ENCODE measurements at regions not wholly inside any gene's neighbourhood (a gene's known extent, or its start where the extent isn't known, plus 50 kb on each side); places are given as distances from the start of the nearest gene placed in this dataset.

- TF ChIP-seq, protein P1, sequence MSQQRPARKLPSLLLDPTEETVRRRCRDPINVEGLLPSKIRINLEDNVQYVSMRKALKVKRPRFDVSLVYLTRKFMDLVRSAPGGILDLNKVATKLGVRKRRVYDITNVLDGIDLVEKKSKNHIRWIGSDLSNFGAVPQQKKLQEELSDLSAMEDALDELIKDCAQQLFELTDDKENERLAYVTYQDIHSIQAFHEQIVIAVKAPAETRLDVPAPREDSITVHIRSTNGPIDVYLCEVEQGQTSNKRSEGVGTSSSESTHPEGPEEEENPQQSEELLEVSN (IDR thresholded peaks at IDR 0.05; ENCODE audit: borderline replicate concordance, low read depth): no peak
- no peak for TF ChIP-seq CEBPB (IDR thresholded peaks at IDR 0.05)
- no peak for TF ChIP-seq CHD2 (IDR thresholded peaks at IDR 0.05; ENCODE audit: low read length, partially characterized antibody)
These were observed 73.3 kb upstream of the FAR1 start (continued) for GRCh38 chr11:13595166-13595565.

DNA sequence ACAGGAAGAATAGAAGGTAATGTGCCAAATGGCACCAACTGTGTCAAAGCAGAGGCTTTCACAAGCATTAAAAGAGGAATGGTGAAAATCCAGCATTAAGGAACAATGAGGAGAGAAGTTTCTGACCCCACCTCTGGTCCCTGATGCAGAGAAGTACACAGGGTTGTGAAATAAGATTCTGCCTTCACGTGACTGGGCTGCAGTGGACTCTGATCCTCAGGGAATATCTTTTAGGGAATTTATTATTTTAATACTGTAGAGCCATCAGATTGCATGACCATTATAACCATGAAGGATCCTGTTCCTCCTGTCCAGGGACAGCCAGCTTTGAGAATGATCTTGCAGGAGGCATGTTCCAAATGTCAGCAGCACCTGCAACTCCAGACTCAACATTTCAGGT is 74.4 kb upstream of the FAR1 start:
- 0% methylated on average over 1 of the region's 1 CpG for WGBS (ENCODE audit: missing lambda C conversion rate)
- POLR2A ChIA-PET: no interaction called here
- no peak for ATAC-seq

DNA sequence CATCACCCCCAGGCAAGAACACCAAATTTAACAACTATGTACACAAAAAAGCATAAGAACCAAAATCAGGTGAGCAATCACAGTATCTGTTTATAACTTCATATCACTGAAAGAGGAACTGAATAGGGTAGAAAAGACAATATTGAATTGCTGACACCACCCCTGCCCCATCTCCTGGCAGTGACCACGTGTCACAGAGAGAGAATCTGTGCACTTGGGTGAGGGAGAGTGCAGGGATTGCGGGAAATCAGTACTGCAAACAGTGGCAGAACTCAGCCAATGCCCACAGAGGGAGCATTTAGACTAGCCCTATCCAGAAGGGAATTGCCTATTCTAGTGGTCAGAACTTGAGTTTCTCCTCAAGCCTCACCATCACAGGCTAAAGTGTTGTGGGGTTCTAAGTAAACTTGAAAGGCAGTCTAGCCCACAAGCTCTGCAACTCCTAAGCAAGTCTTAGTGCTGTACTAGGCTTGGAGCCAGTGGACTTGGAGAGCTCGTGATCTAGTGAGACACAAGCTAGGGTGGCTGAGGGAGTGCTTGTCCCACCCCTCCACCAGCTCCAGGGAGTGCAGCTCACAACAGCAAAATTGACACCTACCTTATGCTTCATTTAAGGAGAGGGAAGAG is 82.8 kb upstream of the PTH start:
- H3K27ac ChIP-seq: no peak overlapping the region
- 0 out of 3 replicates have a peak, but pooled peaks cover 2% of the 10 kb centered on the region for H3K9me3 ChIP-seq
- POLR2A ChIA-PET: no interaction called here
- no peak for FAIRE-seq
- H3K4me1 ChIP-seq: no peaks in the 10 kb centered on the region
- no peak for DNase-seq (ENCODE audit: low read depth in 1 of 2, low spot score in 1 of 2)
- no peak for TF ChIP-seq FOSB (CRISPR knock-in tag; IDR thresholded peaks at IDR 0.05)
- no peak for TF ChIP-seq HEYL (CRISPR knock-in tag; IDR thresholded peaks at IDR 0.05)
- TF ChIP-seq CEBPB (IDR thresholded peaks at IDR 0.05): no peak
- no peak for TF ChIP-seq HOXB13 (CRISPR knock-in tag; IDR thresholded peaks at IDR 0.05; ENCODE audit: low read depth)
- no peak overlapping the region for H3K4me2 ChIP-seq
- CTCF ChIA-PET: no interaction called here
- no peak overlapping the region for H3K4me3 ChIP-seq
- no peak for ATAC-seq
- WGBS (ENCODE audit: missing lambda C conversion rate): 3% methylated on average over 3 of the region's 3 CpGs

More for the DNA sequence above, 74.4 kb upstream of the FAR1 start:
- FAIRE-seq (no peak), DNase-seq (ENCODE audit: low read depth in 1 of 2, low spot score in 1 of 2) (no peak)
- TF ChIP-seq, protein P2, sequence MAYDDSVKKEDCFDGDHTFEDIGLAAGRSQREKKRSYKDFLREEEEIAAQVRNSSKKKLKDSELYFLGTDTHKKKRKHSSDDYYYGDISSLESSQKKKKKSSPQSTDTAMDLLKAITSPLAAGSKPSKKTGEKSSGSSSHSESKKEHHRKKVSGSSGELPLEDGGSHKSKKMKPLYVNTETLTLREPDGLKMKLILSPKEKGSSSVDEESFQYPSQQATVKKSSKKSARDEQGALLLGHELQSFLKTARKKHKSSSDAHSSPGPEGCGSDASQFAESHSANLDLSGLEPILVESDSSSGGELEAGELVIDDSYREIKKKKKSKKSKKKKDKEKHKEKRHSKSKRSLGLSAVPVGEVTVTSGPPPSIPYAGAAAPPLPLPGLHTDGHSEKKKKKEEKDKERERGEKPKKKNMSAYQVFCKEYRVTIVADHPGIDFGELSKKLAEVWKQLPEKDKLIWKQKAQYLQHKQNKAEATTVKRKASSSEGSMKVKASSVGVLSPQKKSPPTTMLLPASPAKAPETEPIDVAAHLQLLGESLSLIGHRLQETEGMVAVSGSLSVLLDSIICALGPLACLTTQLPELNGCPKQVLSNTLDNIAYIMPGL (CRISPR knock-in tag; IDR thresholded peaks at IDR 0.05; ENCODE audit: borderline replicate concordance): no peak
- TF ChIP-seq ZNF302 (CRISPR knock-in tag; IDR thresholded peaks at IDR 0.05) (no peak), GATA3 (IDR thresholded peaks at IDR 0.05; ENCODE audit: borderline replicate concordance) (no peak), HDAC2 (IDR thresholded peaks at IDR 0.05) (no peak), NFE2L2 (conservative IDR thresholded peaks at IDR 0.05; ENCODE audit: low read length) (no peak), FOSB (CRISPR knock-in tag; IDR thresholded peaks at IDR 0.05) (no peak), POLR2AphosphoS2 (conservative IDR thresholded peaks at IDR 0.05; ENCODE audit: low read length) (no peak), TP53 (CRISPR knock-in tag; IDR thresholded peaks at IDR 0.05) (no peak), MAZ (IDR thresholded peaks at IDR 0.05; ENCODE audit: borderline replicate concordance, low read depth, low read length) (no peak), CBX2 (IDR thresholded peaks at IDR 0.05; ENCODE audit: borderline replicate concordance, low read depth) (no peak), ZC3H11A (IDR thresholded peaks at IDR 0.05) (no peak), BHLHE40 (IDR thresholded peaks at IDR 0.05; ENCODE audit: low read depth, low read length) (no peak), EHMT2 (IDR thresholded peaks at IDR 0.05; ENCODE audit: low read depth) (no peak)
- CTCF ChIA-PET: no interaction called here
- no peaks in the 10 kb centered on the region for H3K4me1 ChIP-seq
- H3K4me2 ChIP-seq: no peak overlapping the region
- no peak overlapping the region for H3K4me3 ChIP-seq
- no peak overlapping the region for H3K27ac ChIP-seq
- H3K9me3 ChIP-seq: no peaks in the 10 kb centered on the region

DNA sequence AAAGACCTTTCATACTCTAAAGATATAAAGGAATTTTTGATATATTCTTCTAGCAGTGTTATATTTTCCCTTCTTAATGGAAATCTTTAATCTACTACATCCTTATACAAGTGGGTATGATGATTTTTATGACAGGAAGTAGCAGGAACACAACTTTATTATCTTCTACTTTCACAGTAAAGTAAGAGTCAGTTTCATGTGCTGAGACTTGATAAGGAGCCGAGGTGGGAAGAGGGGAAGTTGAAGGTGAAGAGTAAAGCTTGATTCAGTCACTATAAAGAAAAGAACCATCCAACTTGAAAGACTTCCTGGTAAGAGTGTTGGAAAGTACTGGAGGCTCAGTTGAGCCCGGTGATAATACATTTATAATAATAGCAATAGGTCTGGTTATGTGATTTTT is 82.1 kb upstream of the PTH start:
- CTCF ChIA-PET: no interaction called here
- no peak overlapping the region for H3K4me3 ChIP-seq
- H3K4me1 ChIP-seq: no peaks in the 10 kb centered on the region
- POLR2A ChIA-PET: no interaction called here
- H3K27ac ChIP-seq: no peak overlapping the region
- H3K9me3 ChIP-seq: 0 out of 3 replicates have a peak, but pooled peaks cover 2% of the 10 kb centered on the region
- ATAC-seq (no peak), DNase-seq (ENCODE audit: low read depth in 1 of 2, low spot score in 1 of 2) (no peak), FAIRE-seq (no peak)
- no peak overlapping the region for H3K4me2 ChIP-seq
- 0% methylated on average over 2 of the region's 2 CpGs for WGBS (ENCODE audit: missing lambda C conversion rate)
- TF ChIP-seq MYC (IDR thresholded peaks at IDR 0.05; ENCODE audit: borderline replicate concordance, low read length) (no peak), GATA3 (IDR thresholded peaks at IDR 0.05; ENCODE audit: borderline replicate concordance) (no peak), RNF2 (IDR thresholded peaks at IDR 0.05; ENCODE audit: borderline replicate concordance, low read depth) (no peak), POLR2A (IDR thresholded peaks at IDR 0.05; ENCODE audit: low read length) (no peak), NFE2L2 (conservative IDR thresholded peaks at IDR 0.05; ENCODE audit: low read length) (no peak), ZNF302 (CRISPR knock-in tag; IDR thresholded peaks at IDR 0.05) (no peak), TFCP2L1 (CRISPR knock-in tag; IDR thresholded peaks at IDR 0.05) (no peak)
- TF ChIP-seq, protein P3, sequence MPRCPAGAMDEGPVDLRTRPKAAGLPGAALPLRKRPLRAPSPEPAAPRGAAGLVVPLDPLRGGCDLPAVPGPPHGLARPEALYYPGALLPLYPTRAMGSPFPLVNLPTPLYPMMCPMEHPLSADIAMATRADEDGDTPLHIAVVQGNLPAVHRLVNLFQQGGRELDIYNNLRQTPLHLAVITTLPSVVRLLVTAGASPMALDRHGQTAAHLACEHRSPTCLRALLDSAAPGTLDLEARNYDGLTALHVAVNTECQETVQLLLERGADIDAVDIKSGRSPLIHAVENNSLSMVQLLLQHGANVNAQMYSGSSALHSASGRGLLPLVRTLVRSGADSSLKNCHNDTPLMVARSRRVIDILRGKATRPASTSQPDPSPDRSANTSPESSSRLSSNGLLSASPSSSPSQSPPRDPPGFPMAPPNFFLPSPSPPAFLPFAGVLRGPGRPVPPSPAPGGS (IDR thresholded peaks at IDR 0.05): no peak
- TF ChIP-seq, protein P1 (IDR thresholded peaks at IDR 0.05; ENCODE audit: borderline replicate concordance, low read depth): no peak
